ENCODE measurements at regions not wholly inside any gene's neighbourhood (a gene's known extent, or its start where the extent isn't known, plus 50 kb on each side); places are given as distances from the start of the nearest gene placed in this dataset.

- 83% methylated on average over 3 of the region's 3 CpGs for WGBS
- H3K27ac ChIP-seq (replicated peaks in 1 of 4): no peak overlapping the region
- H3K36me3 ChIP-seq: no peaks in the 10 kb centered on the region
- no peaks in the 10 kb centered on the region for H3K27me3 ChIP-seq
- no peak overlapping the region for H3K4me3 ChIP-seq
- TF ChIP-seq POLR2AphosphoS5 (IDR thresholded peaks at IDR 0.05): no peak
- TF ChIP-seq POLR2A (IDR thresholded peaks at IDR 0.05; ENCODE audit: low read depth): no peak
- TF ChIP-seq CTCF (IDR thresholded peaks at IDR 0.05): no peak
- TF ChIP-seq EP300 (IDR thresholded peaks at IDR 0.05): no peak
- intact Hi-C loops (cut with DNase I): no loop called here
- H3K9me3 ChIP-seq: no peaks in the 10 kb centered on the region
- H3K4me1 ChIP-seq: no peaks in the 10 kb centered on the region
- no peak for DNase-seq (ENCODE audit: extremely low spot score)
Observed at GRCh38 chr5:82525626-82526025, 247.5 kb upstream of the RPS23 start.

- 83% methylated on average over 2 of the region's 2 CpGs for WGBS
- TF ChIP-seq EP300 (IDR thresholded peaks at IDR 0.05) (no peak), POLR2AphosphoS5 (IDR thresholded peaks at IDR 0.05) (no peak), POLR2A (IDR thresholded peaks at IDR 0.05; ENCODE audit: low read depth) (no peak), CTCF (IDR thresholded peaks at IDR 0.05) (no peak)
- no peaks in the 10 kb centered on the region for H3K27me3 ChIP-seq
- intact Hi-C loops (cut with DNase I): no loop called here
- no peaks in the 10 kb centered on the region for H3K4me1 ChIP-seq
- H3K4me3 ChIP-seq: no peak overlapping the region
- H3K27ac ChIP-seq (replicated peaks in 1 of 4): no peak overlapping the region
- H3K9me3 ChIP-seq: no peaks in the 10 kb centered on the region
- DNase-seq (ENCODE audit: extremely low spot score): peak; percentile 29
- no peaks in the 10 kb centered on the region for H3K36me3 ChIP-seq
Observed at GRCh38 chr5:82523633-82524032, 245.5 kb upstream of the RPS23 start.

GRCh38 chr5:82522897-82523296, 244.7 kb upstream of the RPS23 start:
- TF ChIP-seq POLR2AphosphoS5 (IDR thresholded peaks at IDR 0.05) (no peak), CTCF (IDR thresholded peaks at IDR 0.05) (no peak), EP300 (IDR thresholded peaks at IDR 0.05) (no peak), POLR2A (IDR thresholded peaks at IDR 0.05; ENCODE audit: low read depth) (no peak)
- DNase-seq (ENCODE audit: extremely low spot score): peak; percentile 74
- Histone ChIP-seq H3K4me1 (no peaks in the 10 kb centered on the region), H3K36me3 (no peaks in the 10 kb centered on the region), H3K4me3 (no peak overlapping the region), H3K9me3 (no peaks in the 10 kb centered on the region), H3K27me3 (no peaks in the 10 kb centered on the region), H3K27ac (replicated peaks in 1 of 4) (no peak overlapping the region)
- intact Hi-C loops (cut with DNase I): no loop called here
- 72% methylated on average over 7 of the region's 7 CpGs for WGBS

GRCh38 chr5:82521431-82522051, 243.4 kb upstream of the RPS23 start:
- TF ChIP-seq CTCF (IDR thresholded peaks at IDR 0.05): no peak
- TF ChIP-seq EP300 (IDR thresholded peaks at IDR 0.05): no peak
- no peak for TF ChIP-seq POLR2A (IDR thresholded peaks at IDR 0.05; ENCODE audit: low read depth)
- no peak for TF ChIP-seq POLR2AphosphoS5 (IDR thresholded peaks at IDR 0.05)
- intact Hi-C loops (cut with DNase I): no loop called here
- DNase-seq (ENCODE audit: extremely low spot score): peak; percentile 90
- no peaks in the 10 kb centered on the region for H3K36me3 ChIP-seq
- WGBS: 87% methylated on average over 4 of the region's 4 CpGs
- H3K4me1 ChIP-seq: no peaks in the 10 kb centered on the region
- H3K9me3 ChIP-seq: no peaks in the 10 kb centered on the region
- no peak overlapping the region for H3K27ac ChIP-seq (replicated peaks in 1 of 4)
- no peak overlapping the region for H3K4me3 ChIP-seq
- no peaks in the 10 kb centered on the region for H3K27me3 ChIP-seq

GRCh38 chr5:82519558-82519957, 241.4 kb upstream of the RPS23 start:
- H3K27me3 ChIP-seq: no peaks in the 10 kb centered on the region
- no peaks in the 10 kb centered on the region for H3K9me3 ChIP-seq
- intact Hi-C loops (cut with DNase I): no loop called here
- no peaks in the 10 kb centered on the region for H3K4me1 ChIP-seq
- peak; percentile 47 for DNase-seq (ENCODE audit: extremely low spot score)
- TF ChIP-seq POLR2AphosphoS5 (IDR thresholded peaks at IDR 0.05) (no peak), EP300 (IDR thresholded peaks at IDR 0.05) (no peak), POLR2A (IDR thresholded peaks at IDR 0.05; ENCODE audit: low read depth) (no peak), CTCF (IDR thresholded peaks at IDR 0.05) (no peak)
- H3K36me3 ChIP-seq: no peaks in the 10 kb centered on the region
- 90% methylated on average over 3 of the region's 3 CpGs for WGBS
- H3K27ac ChIP-seq (replicated peaks in 1 of 4): no peak overlapping the region
- no peak overlapping the region for H3K4me3 ChIP-seq
